ENCODE measurements at regions not wholly inside any gene's neighbourhood (a gene's known extent, or its start where the extent isn't known, plus 50 kb on each side); places are given as distances from the start of the nearest gene placed in this dataset.
A peak's percentile ranks its signal among the peaks of the same experiment; 100 is the strongest.

GRCh38 chr2:120682654-120683053, 53.0 kb upstream of the GLI2 start (continued):
- TF ChIP-seq CHD7 (IDR thresholded peaks at IDR 0.05; ENCODE audit: low read depth, low read length) (no peak), BCLAF1 (IDR thresholded peaks at IDR 0.05; ENCODE audit: borderline replicate concordance in 1 of 2, control insufficient read depth in 1 of 2, low read depth in 2 of 2, low read length in 1 of 2) (no peak), E4F1 (CRISPR knock-in tag; IDR thresholded peaks at IDR 0.05; ENCODE audit: borderline replicate concordance) (no peak), MTA2 (IDR thresholded peaks at IDR 0.05; ENCODE audit: low read depth) (no peak), DPF2 (IDR thresholded peaks at IDR 0.05) (no peak)
- TF ChIP-seq, protein P1, sequence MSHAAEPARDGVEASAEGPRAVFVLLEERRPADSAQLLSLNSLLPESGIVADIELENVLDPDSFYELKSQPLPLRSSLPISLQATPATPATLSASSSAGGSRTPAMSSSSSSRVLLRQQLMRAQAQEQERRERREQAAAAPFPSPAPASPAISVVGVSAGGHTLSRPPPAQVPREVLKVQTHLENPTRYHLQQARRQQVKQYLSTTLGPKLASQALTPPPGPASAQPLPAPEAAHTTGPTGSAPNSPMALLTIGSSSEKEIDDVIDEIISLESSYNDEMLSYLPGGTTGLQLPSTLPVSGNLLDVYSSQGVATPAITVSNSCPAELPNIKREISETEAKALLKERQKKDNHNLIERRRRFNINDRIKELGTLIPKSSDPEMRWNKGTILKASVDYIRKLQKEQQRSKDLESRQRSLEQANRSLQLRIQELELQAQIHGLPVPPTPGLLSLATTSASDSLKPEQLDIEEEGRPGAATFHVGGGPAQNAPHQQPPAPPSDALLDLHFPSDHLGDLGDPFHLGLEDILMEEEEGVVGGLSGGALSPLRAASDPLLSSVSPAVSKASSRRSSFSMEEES (CRISPR knock-in tag; IDR thresholded peaks at IDR 0.05) = no peak
- TF ChIP-seq, protein P2, sequence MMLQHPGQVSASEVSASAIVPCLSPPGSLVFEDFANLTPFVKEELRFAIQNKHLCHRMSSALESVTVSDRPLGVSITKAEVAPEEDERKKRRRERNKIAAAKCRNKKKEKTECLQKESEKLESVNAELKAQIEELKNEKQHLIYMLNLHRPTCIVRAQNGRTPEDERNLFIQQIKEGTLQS (IDR thresholded peaks at IDR 0.05) = peak; percentile 18; the same call in 1 of the 2 replicates
- TF ChIP-seq, protein P2 (CRISPR knock-in tag; conservative IDR thresholded peaks at IDR 0.05) = no peak
